ENCODE measurements at regions not wholly inside any gene's neighbourhood (a gene's known extent, or its start where the extent isn't known, plus 50 kb on each side); places are given as distances from the start of the nearest gene placed in this dataset.

DNA sequence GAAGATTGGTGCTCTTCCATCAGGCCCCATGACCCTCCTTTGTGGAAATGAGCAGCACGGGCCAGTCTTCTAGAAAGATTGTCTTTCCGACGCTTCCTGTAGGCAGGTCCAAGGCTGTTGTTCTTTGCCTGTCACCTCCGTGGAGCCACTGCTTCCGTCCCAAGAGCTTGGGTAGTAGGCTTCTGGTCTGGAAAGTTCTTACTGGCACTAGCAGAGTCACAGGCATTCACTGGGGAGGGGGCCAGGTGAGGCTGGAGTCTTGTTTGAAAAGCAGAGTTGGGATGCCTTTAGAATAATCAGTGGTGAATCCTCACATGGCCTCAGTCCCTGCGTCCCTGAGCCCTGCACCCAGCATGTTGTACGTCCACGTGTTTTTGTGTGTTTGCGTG is 76.2 kb upstream of the ADPGK start:
- TF ChIP-seq, protein P1, sequence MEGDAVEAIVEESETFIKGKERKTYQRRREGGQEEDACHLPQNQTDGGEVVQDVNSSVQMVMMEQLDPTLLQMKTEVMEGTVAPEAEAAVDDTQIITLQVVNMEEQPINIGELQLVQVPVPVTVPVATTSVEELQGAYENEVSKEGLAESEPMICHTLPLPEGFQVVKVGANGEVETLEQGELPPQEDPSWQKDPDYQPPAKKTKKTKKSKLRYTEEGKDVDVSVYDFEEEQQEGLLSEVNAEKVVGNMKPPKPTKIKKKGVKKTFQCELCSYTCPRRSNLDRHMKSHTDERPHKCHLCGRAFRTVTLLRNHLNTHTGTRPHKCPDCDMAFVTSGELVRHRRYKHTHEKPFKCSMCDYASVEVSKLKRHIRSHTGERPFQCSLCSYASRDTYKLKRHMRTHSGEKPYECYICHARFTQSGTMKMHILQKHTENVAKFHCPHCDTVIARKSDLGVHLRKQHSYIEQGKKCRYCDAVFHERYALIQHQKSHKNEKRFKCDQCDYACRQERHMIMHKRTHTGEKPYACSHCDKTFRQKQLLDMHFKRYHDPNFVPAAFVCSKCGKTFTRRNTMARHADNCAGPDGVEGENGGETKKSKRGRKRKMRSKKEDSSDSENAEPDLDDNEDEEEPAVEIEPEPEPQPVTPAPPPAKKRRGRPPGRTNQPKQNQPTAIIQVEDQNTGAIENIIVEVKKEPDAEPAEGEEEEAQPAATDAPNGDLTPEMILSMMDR (IDR thresholded peaks at IDR 0.05): no peak
- Histone ChIP-seq H3K4me1 (no peaks in the 10 kb centered on the region), H3K36me3 (no peaks in the 10 kb centered on the region), H3K27ac (no peak overlapping the region), H3K9me3 (no peaks in the 10 kb centered on the region), H3K4me3 (no peak overlapping the region), H3K27me3 (no peaks in the 10 kb centered on the region)
- intact Hi-C loops (cut with DNase I): no loop called here
- DNase-seq (ENCODE audit: low spot score in 2 of 2): no peak

DNA sequence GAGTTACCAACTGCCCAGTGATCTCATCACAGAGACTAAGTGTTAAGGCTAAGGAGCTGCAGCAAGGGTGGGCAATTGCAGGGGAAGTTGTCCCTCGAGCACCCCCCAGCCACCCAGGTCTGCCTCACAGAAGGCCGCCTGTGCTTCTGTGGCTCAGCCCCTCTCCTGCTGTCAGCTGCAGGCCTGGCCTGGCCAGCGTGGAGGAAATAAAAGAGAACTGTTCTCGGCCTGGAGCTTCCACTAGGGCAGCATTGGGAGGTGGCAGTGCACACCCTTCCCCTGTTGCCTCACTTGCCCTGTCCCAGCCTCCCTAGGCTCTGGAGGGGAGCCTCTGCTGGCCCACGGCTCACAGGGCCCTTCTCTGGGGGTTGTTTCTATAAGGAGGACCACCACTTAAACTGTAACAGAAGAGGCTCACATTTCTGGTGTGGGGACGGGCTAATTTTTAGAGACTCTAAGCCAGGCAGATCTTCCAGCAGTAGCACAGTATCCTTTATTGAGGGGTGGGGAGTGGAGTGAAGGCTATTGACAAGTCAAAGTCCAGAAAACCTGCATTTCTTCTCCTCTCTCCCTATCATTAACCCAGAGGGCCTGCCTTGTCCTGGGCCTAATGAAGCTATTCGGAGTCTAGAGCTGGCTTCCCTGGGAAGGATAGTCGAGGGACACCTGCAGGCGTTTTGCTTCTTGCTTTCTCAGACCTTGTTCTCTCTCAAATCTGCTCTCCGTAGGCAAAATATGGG is 75.6 kb upstream of the ADPGK start:
- DNase-seq (ENCODE audit: low spot score in 2 of 2): no peak
- Histone ChIP-seq H3K9me3 (no peaks in the 10 kb centered on the region), H3K36me3 (no peaks in the 10 kb centered on the region), H3K4me1 (no peaks in the 10 kb centered on the region), H3K4me3 (no peak overlapping the region), H3K27me3 (no peaks in the 10 kb centered on the region), H3K27ac (no peak overlapping the region)
- intact Hi-C loops (cut with DNase I): no loop called here
- TF ChIP-seq, protein P1 (IDR thresholded peaks at IDR 0.05): no peak

DNA sequence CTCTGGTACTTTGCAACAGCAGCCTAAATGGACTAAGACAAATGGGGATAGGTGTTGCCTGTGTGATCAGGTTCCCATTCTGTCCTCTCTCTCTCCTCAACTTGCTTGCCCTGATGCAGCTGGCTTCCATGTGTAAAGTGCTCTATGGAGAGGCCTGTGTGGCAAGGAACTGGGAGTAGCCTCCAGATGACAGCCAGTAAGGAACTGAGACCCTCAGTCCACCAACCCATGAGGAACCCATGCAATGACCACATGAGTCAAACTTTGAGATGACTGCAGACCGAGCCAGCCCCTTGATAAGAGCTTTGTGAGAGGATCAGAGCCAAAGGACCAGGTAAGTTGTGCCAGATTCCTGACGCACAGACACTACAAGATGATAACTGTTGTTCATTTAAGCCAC is 74.6 kb upstream of the ADPGK start:
- TF ChIP-seq, protein P1 (IDR thresholded peaks at IDR 0.05): no peak
- Histone ChIP-seq H3K27me3 (no peaks in the 10 kb centered on the region), H3K4me1 (no peaks in the 10 kb centered on the region), H3K36me3 (no peaks in the 10 kb centered on the region), H3K4me3 (no peak overlapping the region), H3K9me3 (no peaks in the 10 kb centered on the region), H3K27ac (no peak overlapping the region)
- intact Hi-C loops (cut with DNase I): no loop called here
- DNase-seq (ENCODE audit: low spot score in 2 of 2): no peak

DNA sequence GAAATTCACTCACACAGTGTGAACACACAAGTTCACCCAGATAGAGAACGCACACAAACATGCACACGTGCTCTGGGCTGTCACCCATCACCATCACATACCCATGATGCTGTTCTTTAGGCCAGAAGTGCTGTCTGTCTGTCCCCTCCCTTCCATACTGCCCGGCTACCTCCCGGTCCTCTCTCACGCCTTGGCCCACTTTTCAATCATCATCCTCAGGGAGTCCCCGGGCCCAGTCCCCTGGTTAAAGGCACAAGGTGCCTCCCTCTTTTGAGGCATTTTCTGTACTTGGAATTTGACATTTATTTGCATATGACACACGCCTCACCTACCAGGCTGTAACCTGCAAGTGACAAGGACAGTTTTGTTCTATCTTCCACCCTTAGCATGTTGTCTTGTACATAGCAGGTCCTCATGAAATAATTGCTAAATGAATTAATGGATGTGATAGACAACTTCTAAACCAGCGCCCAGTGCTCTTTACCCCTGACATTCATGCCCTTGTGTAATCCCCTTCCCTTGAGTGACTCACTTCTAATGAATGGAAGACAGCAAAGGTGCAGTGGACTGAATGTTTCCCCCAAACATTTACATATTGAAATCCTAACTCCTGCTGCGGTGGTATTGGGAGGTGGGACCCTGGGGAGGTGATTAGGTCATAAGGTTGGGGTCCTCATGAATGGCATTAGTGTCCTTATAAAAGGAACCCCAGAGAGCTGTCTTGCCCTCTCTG is 73.9 kb upstream of the ADPGK start:
- Histone ChIP-seq H3K9me3 (no peaks in the 10 kb centered on the region), H3K27me3 (no peaks in the 10 kb centered on the region), H3K36me3 (no peaks in the 10 kb centered on the region), H3K4me1 (no peaks in the 10 kb centered on the region), H3K4me3 (no peak overlapping the region), H3K27ac (no peak overlapping the region)
- intact Hi-C loops (cut with DNase I): no loop called here
- no peak for DNase-seq (ENCODE audit: low spot score in 2 of 2)
- TF ChIP-seq, protein P1 (IDR thresholded peaks at IDR 0.05): no peak

DNA sequence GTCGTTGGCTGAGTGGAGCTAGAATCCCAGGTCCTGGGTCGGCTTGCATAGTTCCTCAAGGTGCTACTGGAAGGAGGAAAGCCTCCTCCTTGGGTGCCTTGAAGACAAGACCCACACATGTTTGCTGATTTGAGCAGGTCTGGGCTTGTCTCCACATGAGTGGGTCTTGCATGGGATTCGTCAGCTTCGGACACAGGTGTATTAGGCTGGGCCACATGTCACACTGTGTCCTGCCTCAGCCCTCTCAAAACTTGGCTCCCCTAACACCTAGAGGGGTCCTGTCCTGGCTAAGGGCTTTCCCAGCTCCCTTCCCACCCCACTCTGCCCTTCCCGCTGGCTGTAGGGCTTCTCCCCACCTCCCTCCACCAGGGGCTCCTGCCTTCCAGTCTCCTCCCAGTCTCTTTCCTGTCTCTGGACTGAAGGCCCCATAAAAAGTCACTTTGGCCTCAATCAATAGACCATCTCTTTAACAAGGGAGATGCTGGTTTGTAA is 73.0 kb upstream of the ADPGK start:
- intact Hi-C loops (cut with DNase I): no loop called here
- Histone ChIP-seq H3K27ac (no peak overlapping the region), H3K27me3 (no peaks in the 10 kb centered on the region), H3K4me3 (no peak overlapping the region), H3K36me3 (no peaks in the 10 kb centered on the region), H3K4me1 (no peaks in the 10 kb centered on the region), H3K9me3 (no peaks in the 10 kb centered on the region)
- TF ChIP-seq, protein P1 (IDR thresholded peaks at IDR 0.05): no peak
- DNase-seq (ENCODE audit: low spot score in 2 of 2): no peak

Data from ascending aorta (tissue), 2 donors.